ENCODE measurements at regions not wholly inside any gene's neighbourhood (a gene's known extent, or its start where the extent isn't known, plus 50 kb on each side); places are given as distances from the start of the nearest gene placed in this dataset.

DNA sequence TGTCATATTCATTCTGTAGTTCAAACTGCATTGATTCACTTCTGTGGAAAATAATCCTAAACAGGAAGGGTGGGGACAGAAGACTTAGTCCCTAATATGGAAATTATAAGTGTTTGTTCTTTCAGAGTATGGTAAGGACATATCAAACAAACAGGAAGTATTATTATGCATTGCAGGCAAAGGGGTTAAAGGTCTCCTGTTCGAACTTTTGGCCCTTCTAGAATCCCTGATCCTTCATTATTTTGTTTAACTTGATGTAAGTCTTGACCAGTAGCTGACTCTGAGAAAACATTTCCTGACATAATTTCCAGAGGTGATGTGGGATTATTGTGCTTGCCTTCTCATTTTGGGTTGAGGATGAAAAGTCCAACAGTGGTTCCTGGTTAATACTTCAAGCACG is 215.4 kb upstream of the ADGRL2 start:
- no peak for DNase-seq (ENCODE audit: extremely low read depth, low read depth)
- TF ChIP-seq, protein P1, sequence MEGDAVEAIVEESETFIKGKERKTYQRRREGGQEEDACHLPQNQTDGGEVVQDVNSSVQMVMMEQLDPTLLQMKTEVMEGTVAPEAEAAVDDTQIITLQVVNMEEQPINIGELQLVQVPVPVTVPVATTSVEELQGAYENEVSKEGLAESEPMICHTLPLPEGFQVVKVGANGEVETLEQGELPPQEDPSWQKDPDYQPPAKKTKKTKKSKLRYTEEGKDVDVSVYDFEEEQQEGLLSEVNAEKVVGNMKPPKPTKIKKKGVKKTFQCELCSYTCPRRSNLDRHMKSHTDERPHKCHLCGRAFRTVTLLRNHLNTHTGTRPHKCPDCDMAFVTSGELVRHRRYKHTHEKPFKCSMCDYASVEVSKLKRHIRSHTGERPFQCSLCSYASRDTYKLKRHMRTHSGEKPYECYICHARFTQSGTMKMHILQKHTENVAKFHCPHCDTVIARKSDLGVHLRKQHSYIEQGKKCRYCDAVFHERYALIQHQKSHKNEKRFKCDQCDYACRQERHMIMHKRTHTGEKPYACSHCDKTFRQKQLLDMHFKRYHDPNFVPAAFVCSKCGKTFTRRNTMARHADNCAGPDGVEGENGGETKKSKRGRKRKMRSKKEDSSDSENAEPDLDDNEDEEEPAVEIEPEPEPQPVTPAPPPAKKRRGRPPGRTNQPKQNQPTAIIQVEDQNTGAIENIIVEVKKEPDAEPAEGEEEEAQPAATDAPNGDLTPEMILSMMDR (IDR thresholded peaks at IDR 0.05; ENCODE audit: low read depth, low read length, missing control alignments): no peak
- H3K4me3 ChIP-seq (replicated peaks; ENCODE audit: low read depth, low read length): no peak overlapping the region

DNA sequence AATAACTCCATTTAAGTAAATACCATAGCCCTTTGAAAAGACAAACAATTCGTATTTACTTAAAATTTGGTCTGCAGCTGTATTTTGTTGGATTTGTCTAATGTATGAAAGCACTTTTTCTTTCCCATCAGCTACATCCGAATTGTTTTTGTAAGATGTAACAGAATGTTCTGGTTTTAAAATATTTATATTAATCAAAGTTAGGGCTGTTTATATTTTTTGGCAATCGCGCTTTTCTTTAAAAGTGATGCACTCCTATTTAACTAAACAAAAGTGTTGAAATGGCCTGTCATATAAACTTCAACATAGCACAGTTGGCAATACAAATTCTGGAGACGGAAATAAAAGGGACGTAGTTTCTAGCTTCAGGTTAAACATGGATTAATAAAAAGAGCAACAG is 216.3 kb upstream of the ADGRL2 start:
- no peak overlapping the region for H3K4me3 ChIP-seq (replicated peaks; ENCODE audit: low read depth, low read length)
- DNase-seq (ENCODE audit: extremely low read depth, low read depth): no peak
- TF ChIP-seq, protein P1 (IDR thresholded peaks at IDR 0.05; ENCODE audit: low read depth, low read length, missing control alignments): no peak

DNA sequence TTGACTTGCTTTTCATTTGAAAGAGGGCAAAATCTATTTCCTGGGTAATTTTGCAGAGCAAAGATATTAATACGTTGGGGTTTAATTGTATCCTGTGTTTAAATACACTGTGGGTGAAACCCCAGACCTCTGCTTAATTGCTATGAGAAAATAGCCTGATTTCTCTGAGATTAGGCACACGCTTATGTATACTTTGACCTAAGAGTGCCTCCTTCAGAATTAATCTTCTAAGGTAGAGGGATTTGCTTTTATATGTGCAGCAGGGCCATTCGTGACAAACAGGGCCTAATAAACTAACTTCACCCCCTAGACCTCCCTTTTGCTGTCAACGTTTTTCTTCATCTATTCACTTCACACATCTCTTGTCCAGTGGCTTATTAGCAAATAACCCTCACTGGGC is 216.9 kb upstream of the ADGRL2 start:
- DNase-seq (ENCODE audit: extremely low read depth, low read depth): no peak
- TF ChIP-seq, protein P1 (IDR thresholded peaks at IDR 0.05; ENCODE audit: low read depth, low read length, missing control alignments): no peak
- no peak overlapping the region for H3K4me3 ChIP-seq (replicated peaks; ENCODE audit: low read depth, low read length)

DNA sequence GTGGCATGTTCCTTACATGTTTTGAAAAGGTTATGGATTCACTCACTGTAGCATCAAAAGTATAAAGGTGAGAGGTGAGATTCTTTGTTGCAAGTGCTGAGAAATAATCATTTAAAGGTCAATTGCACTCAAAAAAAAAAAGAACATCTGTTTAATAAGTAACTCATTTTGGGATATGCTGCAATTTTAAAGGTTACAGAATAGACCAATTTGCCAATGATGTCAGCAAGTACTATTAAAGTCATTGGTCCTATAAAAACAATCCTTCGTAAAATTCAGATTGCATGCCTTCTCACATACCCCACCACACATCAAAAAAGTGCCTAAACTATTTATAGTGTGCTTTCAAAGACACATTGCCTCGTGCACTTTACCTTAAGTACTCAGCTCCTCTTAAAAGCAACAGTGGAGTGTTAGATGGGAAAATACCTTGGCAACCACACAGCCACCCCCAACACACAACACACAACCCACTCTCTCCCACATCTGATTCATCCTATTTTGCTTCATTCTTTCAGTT is 218.2 kb upstream of the ADGRL2 start:
- TF ChIP-seq, protein P1 (IDR thresholded peaks at IDR 0.05; ENCODE audit: low read depth, low read length, missing control alignments): no peak
- DNase-seq (ENCODE audit: extremely low read depth, low read depth): no peak
- no peak overlapping the region for H3K4me3 ChIP-seq (replicated peaks; ENCODE audit: low read depth, low read length)

DNA sequence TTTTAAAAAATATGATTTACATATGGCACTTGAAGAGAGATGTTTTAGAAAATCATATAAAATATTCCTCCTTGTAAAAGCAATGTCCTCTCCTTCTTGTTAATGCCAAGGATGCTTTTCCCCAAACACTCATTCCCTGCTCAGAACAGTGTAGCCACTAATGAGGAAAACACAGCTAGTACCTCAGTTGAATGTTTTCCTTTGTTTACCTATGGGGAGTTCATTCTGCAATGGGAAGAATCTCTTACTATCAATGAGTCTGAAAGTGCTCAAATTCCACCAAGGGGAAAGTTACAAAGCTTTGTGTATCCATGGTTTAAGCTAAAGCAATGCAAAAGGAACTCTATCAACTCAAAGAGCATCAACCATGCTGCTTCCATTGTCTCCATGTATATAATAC is 221.9 kb upstream of the ADGRL2 start:
- TF ChIP-seq, protein P1 (IDR thresholded peaks at IDR 0.05; ENCODE audit: low read depth, low read length, missing control alignments): no peak
- no peak for DNase-seq (ENCODE audit: extremely low read depth, low read depth)
- H3K4me3 ChIP-seq (replicated peaks; ENCODE audit: low read depth, low read length): no peak overlapping the region

DNA sequence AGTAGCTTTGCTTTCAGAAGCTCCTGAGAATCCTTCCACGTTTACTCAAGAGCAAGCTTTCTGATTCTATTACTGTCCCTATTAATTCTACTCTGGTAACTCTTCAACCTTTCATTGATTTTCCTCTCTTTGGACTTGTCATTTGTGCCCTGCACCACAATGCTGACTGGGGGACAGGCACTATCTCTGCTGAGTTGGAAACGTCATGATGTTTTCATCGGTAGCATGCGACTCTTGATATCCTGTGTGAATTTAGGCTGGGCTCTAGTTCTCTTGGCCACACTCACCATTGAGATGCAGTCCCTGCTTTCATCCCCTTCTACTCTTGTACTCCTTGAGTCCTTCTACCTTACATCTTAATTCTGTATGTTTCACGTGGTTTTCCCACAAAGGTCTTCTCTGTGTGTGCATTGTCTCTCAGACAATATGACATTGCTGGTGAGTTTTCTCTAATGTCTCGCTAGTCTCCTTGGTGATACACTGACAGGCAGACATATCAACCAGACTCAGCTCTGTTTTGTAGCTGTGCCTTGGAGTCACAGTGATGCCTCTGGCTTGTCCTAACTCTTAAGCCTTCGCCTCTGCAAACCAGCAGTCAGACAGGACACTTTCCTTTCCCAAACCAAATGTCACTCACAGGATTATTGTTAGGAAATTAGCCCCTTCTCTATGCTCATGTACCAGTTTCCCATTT is 223.6 kb upstream of the ADGRL2 start:
- no peak overlapping the region for H3K4me3 ChIP-seq (replicated peaks; ENCODE audit: low read depth, low read length)
- TF ChIP-seq, protein P1 (IDR thresholded peaks at IDR 0.05; ENCODE audit: low read depth, low read length, missing control alignments): no peak
- DNase-seq (ENCODE audit: extremely low read depth, low read depth): no peak

DNA sequence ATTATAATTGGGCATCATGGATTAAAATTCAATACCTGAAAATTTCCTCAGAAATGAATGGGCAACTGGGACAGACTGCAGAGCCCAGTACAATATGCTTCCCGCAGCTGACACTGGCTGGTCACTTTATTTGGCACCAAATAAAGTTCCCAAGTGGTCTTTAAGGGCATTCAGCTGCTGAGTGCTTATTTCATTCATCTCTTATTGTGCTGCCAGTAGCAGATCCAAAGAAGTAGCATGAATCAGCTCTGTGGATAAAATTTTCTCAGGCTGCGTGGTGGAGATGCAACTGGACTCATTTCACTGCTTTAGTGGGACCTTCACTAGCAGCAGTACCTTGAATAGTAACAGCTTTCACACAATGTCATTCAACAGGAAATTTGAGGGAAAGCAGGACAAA is 226.3 kb upstream of the ADGRL2 start:
- TF ChIP-seq, protein P1 (IDR thresholded peaks at IDR 0.05; ENCODE audit: low read depth, low read length, missing control alignments): no peak
- DNase-seq (ENCODE audit: extremely low read depth, low read depth): no peak
- no peak overlapping the region for H3K4me3 ChIP-seq (replicated peaks; ENCODE audit: low read depth, low read length)
